ENCODE measurements at regions not wholly inside any gene's neighbourhood (a gene's known extent, or its start where the extent isn't known, plus 50 kb on each side); places are given as distances from the start of the nearest gene placed in this dataset.

DNA sequence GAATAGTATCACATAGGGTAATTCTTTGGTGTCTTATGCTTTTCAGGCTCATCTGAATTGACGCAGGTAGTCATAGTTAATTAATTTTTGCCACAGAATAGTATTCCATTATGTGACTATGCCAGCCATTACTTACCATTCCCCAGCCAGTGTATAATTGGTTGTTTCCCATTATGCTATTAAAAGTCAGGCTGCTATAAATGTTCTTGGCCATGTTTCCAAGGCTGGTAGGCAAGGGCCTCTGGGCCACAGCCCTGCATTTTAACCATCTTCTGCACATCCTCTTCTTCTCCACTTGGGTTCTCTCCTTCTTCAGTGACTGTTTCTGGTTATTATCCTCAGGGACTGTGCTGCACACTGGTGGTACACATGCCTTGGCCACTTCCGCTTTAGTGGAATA lies 190.9 kb downstream of the ADAMTS15 start:
- ChIA-PET POLR2A (no interaction called here), CTCF (no interaction called here)
- 92% methylated on average over 1 of the region's 2 CpGs for WGBS (ENCODE audit: insufficient coverage)
- Histone ChIP-seq H3K4me2 (replicated peaks; ENCODE audit: low read depth, low read length, poor library complexity, severe bottlenecking) (no peak overlapping the region), H3K4me3 (ENCODE audit: control extremely low read depth in 1 of 5, extremely low read depth in 1 of 5, insufficient read depth in 1 of 5, low read depth in 2 of 5, low read length in 4 of 5) (no peak overlapping the region), H3K27ac (ENCODE audit: low read length in 2 of 2) (no peak overlapping the region), H3K36me3 (replicated peaks in 1 of 2; ENCODE audit: control extremely low read depth in 1 of 2, control insufficient read depth in 1 of 2, extremely low read depth in 1 of 2, insufficient read depth in 2 of 2, low read length in 1 of 2) (no peaks in the 10 kb centered on the region), H3K9ac (ENCODE audit: low read length) (no peak overlapping the region), H3K4me1 (ENCODE audit: control insufficient read depth in 2 of 2, insufficient read depth in 2 of 2, low read length in 2 of 2) (no peaks in the 10 kb centered on the region), H4K20me1 (ENCODE audit: control insufficient read depth, insufficient read depth, low read length, poor library complexity, severe bottlenecking) (no peaks in the 10 kb centered on the region), H2AFZ (ENCODE audit: insufficient read depth, low read depth, low read length, poor library complexity, severe bottlenecking) (no peak overlapping the region), H3K79me2 (ENCODE audit: control insufficient read depth, insufficient read depth, low read length) (no peaks in the 10 kb centered on the region), H3K27me3 (replicated peaks in 1 of 4; ENCODE audit: control extremely low read depth in 1 of 4, control insufficient read depth in 3 of 4, insufficient read depth in 4 of 4, low read length in 3 of 4) (no peaks in the 10 kb centered on the region), H3K9me3 (ENCODE audit: control extremely low read depth in 1 of 3, control insufficient read depth in 2 of 3, insufficient read depth in 1 of 3, low read length in 2 of 3) (peaks cover 0 to 4% (median 0%) of the 10 kb centered on the region in 3 donors)
- H3K27ac Mint-ChIP-seq: no peak overlapping the region
- intact Hi-C loops (cut with micrococcal nuclease): no loop called here
- H3K4me1 Mint-ChIP-seq: no peaks in the 10 kb centered on the region
- DNase-seq: no peak
- no peaks in the 10 kb centered on the region for H3K9me3 Mint-ChIP-seq (ENCODE audit: insufficient read depth)
- H3K27me3 Mint-ChIP-seq: peaks cover 4% of the 10 kb centered on the region
- H3K4me3 Mint-ChIP-seq: no peak overlapping the region
- TF ChIP-seq, protein P1, sequence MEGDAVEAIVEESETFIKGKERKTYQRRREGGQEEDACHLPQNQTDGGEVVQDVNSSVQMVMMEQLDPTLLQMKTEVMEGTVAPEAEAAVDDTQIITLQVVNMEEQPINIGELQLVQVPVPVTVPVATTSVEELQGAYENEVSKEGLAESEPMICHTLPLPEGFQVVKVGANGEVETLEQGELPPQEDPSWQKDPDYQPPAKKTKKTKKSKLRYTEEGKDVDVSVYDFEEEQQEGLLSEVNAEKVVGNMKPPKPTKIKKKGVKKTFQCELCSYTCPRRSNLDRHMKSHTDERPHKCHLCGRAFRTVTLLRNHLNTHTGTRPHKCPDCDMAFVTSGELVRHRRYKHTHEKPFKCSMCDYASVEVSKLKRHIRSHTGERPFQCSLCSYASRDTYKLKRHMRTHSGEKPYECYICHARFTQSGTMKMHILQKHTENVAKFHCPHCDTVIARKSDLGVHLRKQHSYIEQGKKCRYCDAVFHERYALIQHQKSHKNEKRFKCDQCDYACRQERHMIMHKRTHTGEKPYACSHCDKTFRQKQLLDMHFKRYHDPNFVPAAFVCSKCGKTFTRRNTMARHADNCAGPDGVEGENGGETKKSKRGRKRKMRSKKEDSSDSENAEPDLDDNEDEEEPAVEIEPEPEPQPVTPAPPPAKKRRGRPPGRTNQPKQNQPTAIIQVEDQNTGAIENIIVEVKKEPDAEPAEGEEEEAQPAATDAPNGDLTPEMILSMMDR (IDR thresholded peaks at IDR 0.05): no peak
- TF ChIP-seq EZH2 (IDR thresholded peaks at IDR 0.05; ENCODE audit: borderline replicate concordance, insufficient read depth, low read depth, low read length, poor library complexity, severe bottlenecking): no peak
- no peak for ATAC-seq (ENCODE audit: low read depth)

DNA sequence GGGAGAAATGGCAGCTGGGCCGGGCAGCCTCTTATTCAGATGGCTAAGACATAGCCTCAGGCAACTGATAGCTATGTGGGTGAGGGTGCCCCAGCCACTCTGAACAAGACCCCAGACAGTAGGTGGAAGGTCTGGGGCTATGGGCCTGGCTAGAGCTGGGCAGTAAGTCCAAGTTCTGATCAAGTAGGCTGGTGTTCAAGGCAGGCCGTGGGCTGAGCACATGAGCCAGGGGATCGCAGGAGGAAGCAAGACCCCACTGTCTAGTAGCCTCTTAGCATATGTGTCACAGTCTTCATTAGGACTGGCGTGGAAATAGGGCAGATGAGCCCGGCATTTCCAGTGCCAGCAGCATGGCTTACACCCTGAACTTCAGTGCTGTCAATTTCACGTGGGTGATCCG lies 192.1 kb downstream of the ADAMTS15 start:
- no peaks in the 10 kb centered on the region for H4K20me1 ChIP-seq (ENCODE audit: control insufficient read depth, insufficient read depth, low read length, poor library complexity, severe bottlenecking)
- no peak for ATAC-seq (ENCODE audit: low read depth)
- intact Hi-C loops (cut with micrococcal nuclease): no loop called here

More for the DNA sequence above, 192.1 kb downstream of the ADAMTS15 start:
- WGBS (ENCODE audit: insufficient coverage): 98% methylated on average over 7 of the region's 7 CpGs
- H3K9ac ChIP-seq (ENCODE audit: low read length): no peak overlapping the region
- no peaks in the 10 kb centered on the region for H3K9me3 Mint-ChIP-seq (ENCODE audit: insufficient read depth)
- no peaks in the 10 kb centered on the region for H3K79me2 ChIP-seq (ENCODE audit: control insufficient read depth, insufficient read depth, low read length)
- no peak overlapping the region for H3K27ac ChIP-seq (ENCODE audit: low read length in 2 of 2)
- H2AFZ ChIP-seq (ENCODE audit: insufficient read depth, low read depth, low read length, poor library complexity, severe bottlenecking): no peak overlapping the region
- no peak for DNase-seq
- no peak overlapping the region for H3K27ac Mint-ChIP-seq
- no peak overlapping the region for H3K4me3 ChIP-seq (ENCODE audit: control extremely low read depth in 1 of 5, extremely low read depth in 1 of 5, insufficient read depth in 1 of 5, low read depth in 2 of 5, low read length in 4 of 5)
- CTCF ChIA-PET: no interaction called here
- H3K36me3 ChIP-seq (replicated peaks in 1 of 2; ENCODE audit: control extremely low read depth in 1 of 2, control insufficient read depth in 1 of 2, extremely low read depth in 1 of 2, insufficient read depth in 2 of 2, low read length in 1 of 2): no peaks in the 10 kb centered on the region
- peaks cover 0 to 4% (median 0%) of the 10 kb centered on the region in 3 donors for H3K9me3 ChIP-seq (ENCODE audit: control extremely low read depth in 1 of 3, control insufficient read depth in 2 of 3, insufficient read depth in 1 of 3, low read length in 2 of 3)
- TF ChIP-seq, protein P1 (IDR thresholded peaks at IDR 0.05): no peak
- no peak for TF ChIP-seq EZH2 (IDR thresholded peaks at IDR 0.05; ENCODE audit: borderline replicate concordance, insufficient read depth, low read depth, low read length, poor library complexity, severe bottlenecking)
- peaks cover 4% of the 10 kb centered on the region for H3K27me3 Mint-ChIP-seq
- no peaks in the 10 kb centered on the region for H3K4me1 Mint-ChIP-seq
- no peaks in the 10 kb centered on the region for H3K4me1 ChIP-seq (ENCODE audit: control insufficient read depth in 2 of 2, insufficient read depth in 2 of 2, low read length in 2 of 2)
- H3K4me3 Mint-ChIP-seq: no peak overlapping the region
- H3K4me2 ChIP-seq (replicated peaks; ENCODE audit: low read depth, low read length, poor library complexity, severe bottlenecking): no peak overlapping the region
- no peaks in the 10 kb centered on the region for H3K27me3 ChIP-seq (replicated peaks in 1 of 4; ENCODE audit: control extremely low read depth in 1 of 4, control insufficient read depth in 3 of 4, insufficient read depth in 4 of 4, low read length in 3 of 4)
- POLR2A ChIA-PET: no interaction called here

Measured in B cell (primary cell).